Erythroblast (primary cell): ENCODE measurements at regions not wholly inside any gene's neighbourhood (a gene's known extent, or its start where the extent isn't known, plus 50 kb on each side); places are given as distances from the start of the nearest gene placed in this dataset.

Source experiments
- GATA1 ChIP-seq: IDR thresholded peaks from 2 replicates; pipeline ENCODE4 v1.6.1; 2011; ENCODE audit warnings: low read depth, mild to moderate bottlenecking, control low read depth, low read length, moderate library complexity
- POLR2A ChIP-seq: IDR thresholded peaks from 2 replicates; pipeline ENCODE4 v1.6.1; 2011; ENCODE audit warnings: mild to moderate bottlenecking, low read length

DNA sequence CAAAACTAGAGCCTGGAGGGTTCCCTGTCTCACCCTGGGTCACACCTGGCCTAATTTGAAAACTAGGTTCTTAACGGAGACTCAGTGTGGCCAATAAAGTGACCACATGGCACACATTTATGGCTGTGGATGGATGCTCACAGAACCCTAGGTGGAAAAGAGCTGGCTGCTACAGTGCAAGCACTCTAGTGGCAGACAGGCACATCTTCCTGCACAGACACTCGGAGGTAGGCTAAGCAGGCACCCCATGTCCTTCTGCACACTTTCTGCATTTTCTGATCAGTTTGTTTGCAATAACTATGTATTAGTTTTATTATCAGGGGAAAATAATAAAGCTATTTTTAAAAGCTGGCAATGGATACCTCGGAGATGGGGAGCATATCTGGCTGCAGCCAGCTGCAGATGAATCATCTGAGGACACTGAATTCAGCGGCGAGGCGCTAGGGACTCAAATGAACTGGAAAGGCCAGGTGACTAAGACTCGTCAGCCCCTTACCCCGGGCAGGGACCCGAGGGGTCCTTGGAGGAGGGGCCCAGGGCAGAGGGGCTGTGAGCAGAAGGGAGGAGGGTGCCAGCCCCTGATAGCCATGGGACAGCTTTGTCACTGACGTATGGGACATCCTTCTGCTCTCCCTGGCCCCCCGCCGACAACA, 96.2 kb downstream of the OLFM1 start:
- TF ChIP-seq POLR2A, result no peak
- TF ChIP-seq GATA1, result no peak
